ENCODE measurements at regions not wholly inside any gene's neighbourhood (a gene's known extent, or its start where the extent isn't known, plus 50 kb on each side); places are given as distances from the start of the nearest gene placed in this dataset.

DNA sequence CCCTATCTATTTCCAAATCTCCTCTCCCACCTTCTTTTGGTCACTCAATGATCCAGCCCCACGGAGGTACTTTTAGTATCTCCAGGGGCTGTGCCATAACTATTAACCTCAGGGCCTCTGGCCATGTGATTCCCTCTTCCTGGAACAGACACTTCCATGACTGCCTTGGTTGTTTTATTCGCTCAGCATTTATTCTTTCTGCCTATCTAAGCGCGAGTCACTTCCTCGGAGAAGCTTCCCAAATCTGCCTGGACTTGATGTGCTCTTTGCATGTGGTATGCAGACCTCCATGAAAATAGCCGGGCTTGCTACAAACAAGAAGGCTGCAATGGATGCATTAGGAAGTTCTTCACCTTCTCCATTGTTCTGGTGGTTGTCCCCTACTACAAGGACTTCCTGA, 939.0 kb upstream of the TMEM132C start:
- H3K4me3 ChIP-seq (ENCODE audit: low read depth, low read length, poor library complexity, severe bottlenecking), result no peak overlapping the region
- DNase-seq (ENCODE audit: low spot score), result no peak
- H3K27ac ChIP-seq (ENCODE audit: low read depth, low read length, poor library complexity, severe bottlenecking), result no peak overlapping the region
- H3K9me2 ChIP-seq (ENCODE audit: insufficient read depth, low read length), result no peaks in the 10 kb centered on the region
- no TSS peak for BruUV-seq (replicated peaks)
- H3K4me1 ChIP-seq (ENCODE audit: insufficient read depth, low read length, poor library complexity, severe bottlenecking), result no peaks in the 10 kb centered on the region
- no peak overlapping the region for H3K4me2 ChIP-seq (ENCODE audit: low read length)
- no peak overlapping the region for H2AFZ ChIP-seq (ENCODE audit: low read length)
- no peaks in the 10 kb centered on the region for H4K20me1 ChIP-seq (ENCODE audit: insufficient read depth, low read length)
- POLR2A ChIA-PET, result no interaction called here
- no peaks in the 10 kb centered on the region for H3K9me3 ChIP-seq (ENCODE audit: low read length)
- intact Hi-C loops (cut with micrococcal nuclease; ENCODE audit: unreplicated experiment), result no loop called here
- CTCF ChIA-PET (ENCODE audit: unreplicated experiment), result no interaction called here
- no peak for TF ChIP-seq EZH2phosphoT487 (IDR thresholded peaks at IDR 0.05; ENCODE audit: borderline replicate concordance, low read depth, low read length)
- TF ChIP-seq, protein P1, sequence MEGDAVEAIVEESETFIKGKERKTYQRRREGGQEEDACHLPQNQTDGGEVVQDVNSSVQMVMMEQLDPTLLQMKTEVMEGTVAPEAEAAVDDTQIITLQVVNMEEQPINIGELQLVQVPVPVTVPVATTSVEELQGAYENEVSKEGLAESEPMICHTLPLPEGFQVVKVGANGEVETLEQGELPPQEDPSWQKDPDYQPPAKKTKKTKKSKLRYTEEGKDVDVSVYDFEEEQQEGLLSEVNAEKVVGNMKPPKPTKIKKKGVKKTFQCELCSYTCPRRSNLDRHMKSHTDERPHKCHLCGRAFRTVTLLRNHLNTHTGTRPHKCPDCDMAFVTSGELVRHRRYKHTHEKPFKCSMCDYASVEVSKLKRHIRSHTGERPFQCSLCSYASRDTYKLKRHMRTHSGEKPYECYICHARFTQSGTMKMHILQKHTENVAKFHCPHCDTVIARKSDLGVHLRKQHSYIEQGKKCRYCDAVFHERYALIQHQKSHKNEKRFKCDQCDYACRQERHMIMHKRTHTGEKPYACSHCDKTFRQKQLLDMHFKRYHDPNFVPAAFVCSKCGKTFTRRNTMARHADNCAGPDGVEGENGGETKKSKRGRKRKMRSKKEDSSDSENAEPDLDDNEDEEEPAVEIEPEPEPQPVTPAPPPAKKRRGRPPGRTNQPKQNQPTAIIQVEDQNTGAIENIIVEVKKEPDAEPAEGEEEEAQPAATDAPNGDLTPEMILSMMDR (conservative IDR thresholded peaks at IDR 0.05; ENCODE audit: low read length), result no peak
- H3K36me3 ChIP-seq (ENCODE audit: insufficient read depth, low read length), result no peaks in the 10 kb centered on the region
- no peaks in the 10 kb centered on the region for H3K79me2 ChIP-seq (ENCODE audit: insufficient read depth, low read depth, low read length)

DNA sequence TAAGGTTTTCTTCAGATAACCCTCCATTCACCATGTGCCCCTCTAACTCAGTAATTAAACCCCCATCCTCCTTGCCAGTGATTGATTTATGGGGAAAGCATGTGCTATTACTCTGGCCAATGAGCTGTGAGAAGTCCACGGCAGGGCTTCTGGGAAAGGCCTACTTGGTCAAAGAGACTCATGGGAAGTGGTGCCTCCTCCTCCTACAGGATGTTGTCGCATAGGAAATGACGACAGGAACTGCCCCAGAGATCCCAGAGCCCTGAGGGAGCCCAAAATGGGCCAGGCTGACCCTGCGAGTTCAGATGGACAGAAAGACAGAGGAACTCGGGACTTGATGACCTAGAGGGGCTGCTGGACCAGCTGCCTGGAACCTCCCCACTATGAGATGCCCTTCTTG, 938.1 kb upstream of the TMEM132C start:
- DNase-seq (ENCODE audit: low spot score), result no peak
- no peaks in the 10 kb centered on the region for H3K4me1 ChIP-seq (ENCODE audit: insufficient read depth, low read length, poor library complexity, severe bottlenecking)
- no peak overlapping the region for H2AFZ ChIP-seq (ENCODE audit: low read length)
- no peak overlapping the region for H3K4me3 ChIP-seq (ENCODE audit: low read depth, low read length, poor library complexity, severe bottlenecking)
- no peak for TF ChIP-seq EZH2phosphoT487 (IDR thresholded peaks at IDR 0.05; ENCODE audit: borderline replicate concordance, low read depth, low read length)
- TF ChIP-seq, protein P1 (conservative IDR thresholded peaks at IDR 0.05; ENCODE audit: low read length), result no peak
- H4K20me1 ChIP-seq (ENCODE audit: insufficient read depth, low read length), result no peaks in the 10 kb centered on the region
- H3K27ac ChIP-seq (ENCODE audit: low read depth, low read length, poor library complexity, severe bottlenecking), result no peak overlapping the region
- no peaks in the 10 kb centered on the region for H3K9me2 ChIP-seq (ENCODE audit: insufficient read depth, low read length)
- no peaks in the 10 kb centered on the region for H3K9me3 ChIP-seq (ENCODE audit: low read length)
- no TSS peak for BruUV-seq (replicated peaks)
- H3K4me2 ChIP-seq (ENCODE audit: low read length), result no peak overlapping the region
- intact Hi-C loops (cut with micrococcal nuclease; ENCODE audit: unreplicated experiment), result no loop called here
- H3K36me3 ChIP-seq (ENCODE audit: insufficient read depth, low read length), result no peaks in the 10 kb centered on the region
- CTCF ChIA-PET (ENCODE audit: unreplicated experiment), result no interaction called here
- POLR2A ChIA-PET, result no interaction called here
- no peaks in the 10 kb centered on the region for H3K79me2 ChIP-seq (ENCODE audit: insufficient read depth, low read depth, low read length)

DNA sequence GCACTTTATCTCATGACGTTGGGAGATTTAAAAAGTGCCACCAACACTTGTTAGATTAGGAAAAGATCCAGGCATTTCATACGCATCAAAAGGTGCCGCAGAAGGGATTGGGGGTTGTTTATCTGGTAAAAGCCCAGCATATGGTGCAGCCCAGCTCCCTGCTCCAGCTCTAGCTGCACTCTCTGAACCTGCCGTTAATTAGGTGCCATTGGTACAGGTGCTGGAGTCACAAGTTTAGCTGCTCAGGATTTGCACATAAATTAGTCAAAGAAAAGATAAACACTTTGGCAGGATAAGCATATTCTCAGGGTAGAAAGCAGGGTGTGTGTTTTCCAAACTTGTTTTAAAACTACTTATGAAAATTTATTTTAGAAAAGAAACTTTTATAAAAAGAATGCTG, 932.6 kb upstream of the TMEM132C start:
- no TSS peak for BruUV-seq (replicated peaks)
- Histone ChIP-seq H3K79me2 (ENCODE audit: insufficient read depth, low read depth, low read length) (no peaks in the 10 kb centered on the region), H3K4me1 (ENCODE audit: insufficient read depth, low read length, poor library complexity, severe bottlenecking) (no peaks in the 10 kb centered on the region), H3K27ac (ENCODE audit: low read depth, low read length, poor library complexity, severe bottlenecking) (no peak overlapping the region), H3K9me3 (ENCODE audit: low read length) (no peaks in the 10 kb centered on the region), H4K20me1 (ENCODE audit: insufficient read depth, low read length) (no peaks in the 10 kb centered on the region), H2AFZ (ENCODE audit: low read length) (no peak overlapping the region), H3K9me2 (ENCODE audit: insufficient read depth, low read length) (no peaks in the 10 kb centered on the region), H3K4me3 (ENCODE audit: low read depth, low read length, poor library complexity, severe bottlenecking) (no peak overlapping the region), H3K36me3 (ENCODE audit: insufficient read depth, low read length) (no peaks in the 10 kb centered on the region), H3K4me2 (ENCODE audit: low read length) (no peak overlapping the region)
- DNase-seq (ENCODE audit: low spot score), result no peak
- intact Hi-C loops (cut with micrococcal nuclease; ENCODE audit: unreplicated experiment), result no loop called here
- ChIA-PET POLR2A (no interaction called here), CTCF (ENCODE audit: unreplicated experiment) (no interaction called here)
- TF ChIP-seq, protein P1 (conservative IDR thresholded peaks at IDR 0.05; ENCODE audit: low read length), result no peak
- TF ChIP-seq EZH2phosphoT487 (IDR thresholded peaks at IDR 0.05; ENCODE audit: borderline replicate concordance, low read depth, low read length), result no peak
